ENCODE measurements at regions not wholly inside any gene's neighbourhood (a gene's known extent, or its start where the extent isn't known, plus 50 kb on each side); places are given as distances from the start of the nearest gene placed in this dataset.

DNA sequence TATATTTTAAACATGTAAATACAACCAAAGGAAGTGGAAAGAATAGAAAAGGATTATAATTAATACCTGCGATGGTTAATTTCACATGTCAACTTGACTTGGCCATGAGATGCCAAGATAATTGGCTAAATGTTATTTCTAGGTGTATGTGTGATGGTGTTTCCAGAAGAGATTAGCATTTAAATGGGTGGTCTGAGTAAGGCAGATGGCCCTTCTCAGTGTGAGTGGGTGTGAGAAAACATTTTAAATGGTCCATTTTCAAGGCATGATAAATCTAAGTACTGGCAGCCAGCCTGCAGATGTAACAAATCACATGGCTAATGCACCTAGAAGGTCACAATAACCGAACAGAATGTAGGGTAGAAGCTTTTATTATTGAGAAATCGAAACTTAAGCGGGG is 99.6 kb upstream of the CDH7 start:
- no peak for ATAC-seq (ENCODE audit: low read depth)
- no peak for DNase-seq (ENCODE audit: low spot score)
- Histone ChIP-seq H3K36me3 (ENCODE audit: low read depth) (no peaks in the 10 kb centered on the region), H3K4me1 (ENCODE audit: insufficient read depth, poor library complexity, severe bottlenecking) (no peaks in the 10 kb centered on the region), H3K27me3 (ENCODE audit: insufficient read depth, poor library complexity, severe bottlenecking) (no peaks in the 10 kb centered on the region), H3K9me3 (ENCODE audit: severe bottlenecking) (no peaks in the 10 kb centered on the region), H3K27ac (ENCODE audit: poor library complexity, severe bottlenecking) (no peak overlapping the region), H3K4me3 (ENCODE audit: severe bottlenecking) (no peak overlapping the region)
- TF ChIP-seq, protein P1, sequence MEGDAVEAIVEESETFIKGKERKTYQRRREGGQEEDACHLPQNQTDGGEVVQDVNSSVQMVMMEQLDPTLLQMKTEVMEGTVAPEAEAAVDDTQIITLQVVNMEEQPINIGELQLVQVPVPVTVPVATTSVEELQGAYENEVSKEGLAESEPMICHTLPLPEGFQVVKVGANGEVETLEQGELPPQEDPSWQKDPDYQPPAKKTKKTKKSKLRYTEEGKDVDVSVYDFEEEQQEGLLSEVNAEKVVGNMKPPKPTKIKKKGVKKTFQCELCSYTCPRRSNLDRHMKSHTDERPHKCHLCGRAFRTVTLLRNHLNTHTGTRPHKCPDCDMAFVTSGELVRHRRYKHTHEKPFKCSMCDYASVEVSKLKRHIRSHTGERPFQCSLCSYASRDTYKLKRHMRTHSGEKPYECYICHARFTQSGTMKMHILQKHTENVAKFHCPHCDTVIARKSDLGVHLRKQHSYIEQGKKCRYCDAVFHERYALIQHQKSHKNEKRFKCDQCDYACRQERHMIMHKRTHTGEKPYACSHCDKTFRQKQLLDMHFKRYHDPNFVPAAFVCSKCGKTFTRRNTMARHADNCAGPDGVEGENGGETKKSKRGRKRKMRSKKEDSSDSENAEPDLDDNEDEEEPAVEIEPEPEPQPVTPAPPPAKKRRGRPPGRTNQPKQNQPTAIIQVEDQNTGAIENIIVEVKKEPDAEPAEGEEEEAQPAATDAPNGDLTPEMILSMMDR (IDR thresholded peaks at IDR 0.05; ENCODE audit: poor library complexity, severe bottlenecking): no peak

DNA sequence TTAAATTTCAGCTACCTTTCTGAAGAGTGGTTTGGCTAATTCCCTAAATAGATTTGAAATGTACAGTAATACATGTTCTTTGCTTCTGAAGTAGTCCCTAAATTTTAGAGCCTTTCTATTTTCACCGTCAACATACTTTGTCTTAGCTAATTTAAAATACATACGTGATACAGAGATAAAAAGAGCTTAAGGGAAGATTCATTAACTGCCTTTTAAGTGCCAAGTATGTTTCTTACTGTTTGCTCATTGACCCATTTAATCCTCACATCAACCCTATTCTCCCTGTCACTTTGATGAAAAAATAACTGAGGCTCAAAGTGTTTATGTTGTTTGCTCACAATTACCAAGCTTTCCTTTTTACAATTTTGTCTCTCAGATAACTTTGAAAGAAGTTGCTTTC is 118.6 kb upstream of the CDH7 start:
- H3K27ac ChIP-seq (ENCODE audit: poor library complexity, severe bottlenecking): no peak overlapping the region
- no peaks in the 10 kb centered on the region for H3K4me1 ChIP-seq (ENCODE audit: insufficient read depth, poor library complexity, severe bottlenecking)
- ATAC-seq (ENCODE audit: low read depth) (no peak), DNase-seq (ENCODE audit: low spot score) (no peak)
- no peaks in the 10 kb centered on the region for H3K9me3 ChIP-seq (ENCODE audit: severe bottlenecking)
- no peaks in the 10 kb centered on the region for H3K27me3 ChIP-seq (ENCODE audit: insufficient read depth, poor library complexity, severe bottlenecking)
- H3K4me3 ChIP-seq (ENCODE audit: severe bottlenecking): no peak overlapping the region
- TF ChIP-seq, protein P1 (IDR thresholded peaks at IDR 0.05; ENCODE audit: poor library complexity, severe bottlenecking): no peak
- no peaks in the 10 kb centered on the region for H3K36me3 ChIP-seq (ENCODE audit: low read depth)

DNA sequence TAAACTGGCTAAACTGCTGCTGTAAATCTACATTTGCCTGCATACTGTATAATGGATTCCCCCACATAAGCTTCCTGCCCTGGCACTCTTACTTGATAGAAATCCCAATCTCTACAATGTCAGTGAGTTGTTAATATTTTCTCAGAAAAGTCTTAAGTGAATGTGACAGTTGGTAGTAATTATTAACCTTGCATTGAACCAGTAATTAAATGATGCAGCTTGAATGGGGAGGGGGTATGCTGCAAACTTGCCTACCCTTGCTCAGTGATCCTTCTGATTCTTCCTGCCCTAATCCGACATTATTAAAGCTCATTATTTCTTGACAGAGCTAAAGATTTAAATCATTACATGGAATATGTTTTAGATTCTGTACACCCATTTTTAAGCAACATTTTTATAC is 119.0 kb upstream of the CDH7 start:
- TF ChIP-seq, protein P1 (IDR thresholded peaks at IDR 0.05; ENCODE audit: poor library complexity, severe bottlenecking): no peak
- H3K4me1 ChIP-seq (ENCODE audit: insufficient read depth, poor library complexity, severe bottlenecking): no peaks in the 10 kb centered on the region
- H3K4me3 ChIP-seq (ENCODE audit: severe bottlenecking): no peak overlapping the region
- no peak for DNase-seq (ENCODE audit: low spot score)
- H3K9me3 ChIP-seq (ENCODE audit: severe bottlenecking): no peaks in the 10 kb centered on the region
- H3K27me3 ChIP-seq (ENCODE audit: insufficient read depth, poor library complexity, severe bottlenecking): no peaks in the 10 kb centered on the region
- H3K36me3 ChIP-seq (ENCODE audit: low read depth): no peaks in the 10 kb centered on the region
- no peak overlapping the region for H3K27ac ChIP-seq (ENCODE audit: poor library complexity, severe bottlenecking)
- ATAC-seq (ENCODE audit: low read depth): no peak

DNA sequence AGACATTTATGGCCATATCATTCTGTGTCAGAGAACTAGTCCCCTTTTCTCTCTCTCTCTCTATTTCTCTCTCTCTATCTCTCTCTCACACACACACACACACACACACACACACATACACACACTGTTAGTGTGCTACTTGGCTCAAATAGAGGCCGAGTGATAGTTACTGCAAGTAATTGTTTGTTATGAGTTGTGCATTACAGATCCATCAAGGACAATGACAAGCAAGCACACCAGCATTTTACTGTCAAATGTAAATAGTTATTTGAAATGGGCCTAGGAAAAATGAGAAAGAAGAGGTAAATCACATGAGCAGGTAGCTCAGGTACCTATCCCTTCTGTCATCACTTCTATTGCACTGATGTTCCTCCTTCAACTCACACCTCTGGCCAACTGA is 122.4 kb upstream of the CDH7 start:
- TF ChIP-seq, protein P1 (IDR thresholded peaks at IDR 0.05; ENCODE audit: poor library complexity, severe bottlenecking): no peak
- H3K4me3 ChIP-seq (ENCODE audit: severe bottlenecking): no peak overlapping the region
- DNase-seq (ENCODE audit: low spot score) (no peak), ATAC-seq (ENCODE audit: low read depth) (no peak)
- H3K4me1 ChIP-seq (ENCODE audit: insufficient read depth, poor library complexity, severe bottlenecking): no peaks in the 10 kb centered on the region
- no peaks in the 10 kb centered on the region for H3K9me3 ChIP-seq (ENCODE audit: severe bottlenecking)
- no peak overlapping the region for H3K27ac ChIP-seq (ENCODE audit: poor library complexity, severe bottlenecking)
- no peaks in the 10 kb centered on the region for H3K27me3 ChIP-seq (ENCODE audit: insufficient read depth, poor library complexity, severe bottlenecking)
- H3K36me3 ChIP-seq (ENCODE audit: low read depth): no peaks in the 10 kb centered on the region

DNA sequence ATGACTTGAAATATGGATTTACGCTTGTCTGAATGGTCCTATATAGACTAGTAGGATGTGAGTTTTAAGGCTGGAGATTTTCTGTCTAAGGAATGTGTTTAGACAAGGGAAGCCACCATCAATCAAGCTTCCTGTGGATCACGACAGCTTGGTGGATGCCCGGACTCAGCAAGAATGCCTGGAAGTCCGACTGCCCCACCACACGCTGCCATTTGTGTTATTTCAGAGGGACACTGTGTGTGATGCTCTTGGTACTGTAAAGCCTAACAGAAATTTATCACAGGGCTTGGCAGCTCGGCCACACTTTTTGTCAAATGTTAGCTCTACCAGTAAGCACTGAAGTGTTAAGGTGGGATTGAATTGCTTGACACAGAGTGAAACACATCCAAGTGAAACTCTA is 127.1 kb upstream of the CDH7 start:
- no peaks in the 10 kb centered on the region for H3K9me3 ChIP-seq (ENCODE audit: severe bottlenecking)
- no peak overlapping the region for H3K4me3 ChIP-seq (ENCODE audit: severe bottlenecking)
- H3K27ac ChIP-seq (ENCODE audit: poor library complexity, severe bottlenecking): no peak overlapping the region
- ATAC-seq (ENCODE audit: low read depth) (no peak), DNase-seq (ENCODE audit: low spot score) (no peak)
- H3K4me1 ChIP-seq (ENCODE audit: insufficient read depth, poor library complexity, severe bottlenecking): no peaks in the 10 kb centered on the region
- TF ChIP-seq, protein P1 (IDR thresholded peaks at IDR 0.05; ENCODE audit: poor library complexity, severe bottlenecking): no peak
- H3K36me3 ChIP-seq (ENCODE audit: low read depth): no peaks in the 10 kb centered on the region
- no peaks in the 10 kb centered on the region for H3K27me3 ChIP-seq (ENCODE audit: insufficient read depth, poor library complexity, severe bottlenecking)

Measured in RWPE2 (cell line).